LNCAP (cell line): ENCODE measurements at regions not wholly inside any gene's neighbourhood (a gene's known extent, or its start where the extent isn't known, plus 50 kb on each side); places are given as distances from the start of the nearest gene placed in this dataset.

Source experiments
- CTCF ChIP-seq: fragments of 450-650 bp; IDR thresholded peaks from 2 replicates; pipeline ENCODE4 v1.5.1; 2017; ENCODE audit warnings: mild to moderate bottlenecking

GRCh38 chr6:139857143-139857542, 482.7 kb upstream of the CITED2 start:
- no peak for TF ChIP-seq CTCF

DNA sequence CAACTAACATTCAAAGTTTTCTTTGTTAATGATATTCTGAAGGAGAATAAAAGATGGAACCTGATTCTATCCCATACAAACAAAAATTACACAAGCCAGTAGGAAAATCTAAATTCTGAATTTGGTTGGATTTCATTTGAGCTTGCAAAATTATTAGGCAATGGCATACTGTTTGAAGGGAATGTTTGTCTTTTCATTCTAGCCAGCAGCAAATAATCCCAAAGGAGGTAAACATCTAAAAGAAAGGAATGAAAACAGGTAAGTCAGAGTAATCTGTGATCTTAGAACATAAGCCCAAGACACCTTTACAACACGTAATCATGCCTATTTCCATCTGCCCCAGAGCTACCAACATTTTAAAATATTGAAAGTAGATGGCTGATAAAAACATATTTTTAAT, 482.1 kb upstream of the CITED2 start:
- TF ChIP-seq CTCF: no peak

GRCh38 chr6:139855671-139856311, 481.3 kb upstream of the CITED2 start:
- no peak for TF ChIP-seq CTCF

GRCh38 chr6:139853302-139853992, 479.0 kb upstream of the CITED2 start:
- TF ChIP-seq CTCF: no peak

GRCh38 chr6:139852488-139853140, 478.2 kb upstream of the CITED2 start:
- TF ChIP-seq CTCF: no peak

- no peak for TF ChIP-seq CTCF
Measured at GRCh38 chr6:139852067-139852466, 477.6 kb upstream of the CITED2 start.

- TF ChIP-seq CTCF: no peak
Measured at GRCh38 chr6:139851206-139851605, 476.8 kb upstream of the CITED2 start.
